ENCODE measurements at regions not wholly inside any gene's neighbourhood (a gene's known extent, or its start where the extent isn't known, plus 50 kb on each side); places are given as distances from the start of the nearest gene placed in this dataset.
A peak's percentile ranks its signal among the peaks of the same experiment; 100 is the strongest.

- no peak for DNase-seq
- no peak overlapping the region for H3K4me3 ChIP-seq
- H3K27ac ChIP-seq = peak overlapping the region in 3 of 4 donors; percentile 9 to 71 (median 54)
Observed at GRCh38 chr11:15495462-15495861, 380.7 kb downstream of the INSC start.

GRCh38 chr11:15497366-15497765 lies 382.6 kb downstream of the INSC start:
- H3K9me3 ChIP-seq = no peaks in the 10 kb centered on the region
- peak overlapping the region in 2 of 4 donors; percentile 38 to 51 for H3K27ac ChIP-seq
- DNase-seq = peak in 2 of 3 donors; percentile 56 to 60
- TF ChIP-seq CTCF (IDR thresholded peaks at IDR 0.05) (no peak), POLR2A (IDR thresholded peaks at IDR 0.05) (no peak)
- no peak overlapping the region for H3K4me3 ChIP-seq
- no peaks in the 10 kb centered on the region for H3K36me3 ChIP-seq
- H3K4me1 ChIP-seq = peaks cover 0 to 6% (median 0%) of the 10 kb centered on the region in 4 donors
- no peaks in the 10 kb centered on the region for H3K27me3 ChIP-seq

More at GRCh38 chr11:15495462-15495861, 380.7 kb downstream of the INSC start:
- Histone ChIP-seq H3K4me1 (peaks cover 0 to 6% (median 0%) of the 10 kb centered on the region in 4 donors), H3K9me3 (no peaks in the 10 kb centered on the region), H3K27me3 (no peaks in the 10 kb centered on the region), H3K36me3 (no peaks in the 10 kb centered on the region)
- TF ChIP-seq CTCF (IDR thresholded peaks at IDR 0.05) (no peak), POLR2A (IDR thresholded peaks at IDR 0.05) (no peak)

GRCh38 chr11:15499674-15500073 lies 385.0 kb downstream of the INSC start:
- DNase-seq = no peak
- Histone ChIP-seq H3K36me3 (no peaks in the 10 kb centered on the region), H3K27me3 (no peaks in the 10 kb centered on the region), H3K4me3 (no peak overlapping the region), H3K9me3 (no peaks in the 10 kb centered on the region), H3K4me1 (peaks cover 0 to 6% (median 0%) of the 10 kb centered on the region in 4 donors), H3K27ac (no peak overlapping the region)
- TF ChIP-seq POLR2A (IDR thresholded peaks at IDR 0.05) (no peak), CTCF (IDR thresholded peaks at IDR 0.05) (no peak)

- no peaks in the 10 kb centered on the region for H3K9me3 ChIP-seq
Observed at GRCh38 chr11:15500643-15501042, 385.9 kb downstream of the INSC start.

GRCh38 chr11:15501566-15501965 lies 386.8 kb downstream of the INSC start:
- Histone ChIP-seq H3K4me1 (no peaks in the 10 kb centered on the region), H3K4me3 (no peak overlapping the region), H3K9me3 (no peaks in the 10 kb centered on the region), H3K36me3 (no peaks in the 10 kb centered on the region), H3K27me3 (no peaks in the 10 kb centered on the region), H3K27ac (no peak overlapping the region)
- TF ChIP-seq POLR2A (IDR thresholded peaks at IDR 0.05) = no peak
- no peak for TF ChIP-seq CTCF (IDR thresholded peaks at IDR 0.05)
- no peak for DNase-seq

More at GRCh38 chr11:15500643-15501042, 385.9 kb downstream of the INSC start:
- TF ChIP-seq POLR2A (IDR thresholded peaks at IDR 0.05) (no peak), CTCF (IDR thresholded peaks at IDR 0.05) (no peak)
- DNase-seq = no peak
- H3K4me1 ChIP-seq = peaks cover 0 to 5% (median 0%) of the 10 kb centered on the region in 4 donors
- no peaks in the 10 kb centered on the region for H3K27me3 ChIP-seq
- no peaks in the 10 kb centered on the region for H3K36me3 ChIP-seq
- no peak overlapping the region for H3K4me3 ChIP-seq
- no peak overlapping the region for H3K27ac ChIP-seq

GRCh38 chr11:15505155-15505554 lies 390.4 kb downstream of the INSC start:
- Histone ChIP-seq H3K4me3 (no peak overlapping the region), H3K4me1 (no peaks in the 10 kb centered on the region), H3K9me3 (no peaks in the 10 kb centered on the region), H3K27me3 (no peaks in the 10 kb centered on the region), H3K36me3 (no peaks in the 10 kb centered on the region), H3K27ac (no peak overlapping the region)
- DNase-seq = no peak
- TF ChIP-seq POLR2A (IDR thresholded peaks at IDR 0.05) = no peak
- no peak for TF ChIP-seq CTCF (IDR thresholded peaks at IDR 0.05)
